HG03565 (cell line): ENCODE measurements at regions not wholly inside any gene's neighbourhood (a gene's known extent, or its start where the extent isn't known, plus 50 kb on each side); places are given as distances from the start of the nearest gene placed in this dataset.
A peak's percentile ranks its signal among the peaks of the same experiment; 100 is the strongest.

ENCODE experiments used
- ATAC-seq: cut with Tn5 transposase; IDR thresholded peaks from one replicate; pipeline ENCODE4 v1.9.1; 2021; ENCODE audit warnings: mild to moderate bottlenecking, moderate library complexity; ENCODE audit not compliant: unreplicated experiment

DNA sequence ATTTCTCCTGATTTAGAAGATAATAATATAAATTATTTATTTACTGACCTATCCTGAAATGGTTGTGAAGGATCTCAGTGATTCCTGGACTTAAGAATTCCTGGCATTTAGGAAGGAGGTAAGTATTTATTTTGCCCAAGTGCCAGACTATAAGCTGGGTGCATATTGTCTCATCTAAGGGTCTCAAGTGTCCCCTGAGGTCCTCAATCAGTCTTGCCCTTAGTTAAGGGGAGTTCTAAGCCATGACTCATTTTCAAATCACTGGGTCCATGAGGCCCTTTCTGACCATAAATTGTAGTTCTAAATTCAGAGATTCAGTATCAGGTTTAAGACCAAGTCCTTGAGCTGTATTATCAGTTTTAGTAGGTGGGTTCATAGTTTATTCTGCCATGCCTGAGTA is 251.6 kb upstream of the MEOX2 start:
- no peak for ATAC-seq

DNA sequence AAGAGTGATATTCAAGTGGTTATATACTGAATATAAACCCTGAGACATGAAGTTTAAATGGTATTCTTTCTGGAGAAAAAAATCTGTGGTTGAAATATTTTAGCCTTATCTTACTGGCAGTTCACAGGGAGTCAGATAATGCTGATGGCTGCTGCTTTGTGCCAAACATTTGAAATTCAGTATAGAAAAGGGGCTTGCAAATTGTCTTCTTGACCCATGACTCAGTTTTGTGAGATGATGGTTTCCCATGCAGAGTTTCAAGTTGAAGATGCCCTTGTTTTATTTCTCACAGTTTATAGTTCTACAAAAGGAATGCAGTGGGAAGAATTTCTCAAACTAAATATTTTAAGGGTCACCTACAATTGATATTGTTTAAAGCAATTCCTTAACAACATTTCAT is 251.1 kb upstream of the MEOX2 start:
- no peak for ATAC-seq

DNA sequence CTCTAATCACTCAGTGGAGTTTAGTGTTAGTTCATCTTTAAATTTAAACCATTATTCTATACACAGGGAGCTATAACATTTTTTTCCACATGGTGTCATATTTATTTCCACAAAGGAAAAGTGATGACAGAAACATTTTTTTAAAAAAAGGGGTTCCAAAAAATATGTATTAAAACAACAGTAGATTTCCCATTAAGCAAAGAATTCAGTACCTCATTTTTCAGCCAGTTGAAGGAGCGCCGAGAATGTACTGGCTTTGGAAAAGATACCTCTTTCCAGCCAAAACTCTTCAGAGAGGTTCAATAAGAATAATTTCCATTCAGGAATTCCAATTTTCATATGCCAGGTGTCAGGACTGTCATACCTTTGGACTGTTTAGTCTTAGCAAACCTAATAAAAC is 250.5 kb upstream of the MEOX2 start:
- ATAC-seq = no peak

DNA sequence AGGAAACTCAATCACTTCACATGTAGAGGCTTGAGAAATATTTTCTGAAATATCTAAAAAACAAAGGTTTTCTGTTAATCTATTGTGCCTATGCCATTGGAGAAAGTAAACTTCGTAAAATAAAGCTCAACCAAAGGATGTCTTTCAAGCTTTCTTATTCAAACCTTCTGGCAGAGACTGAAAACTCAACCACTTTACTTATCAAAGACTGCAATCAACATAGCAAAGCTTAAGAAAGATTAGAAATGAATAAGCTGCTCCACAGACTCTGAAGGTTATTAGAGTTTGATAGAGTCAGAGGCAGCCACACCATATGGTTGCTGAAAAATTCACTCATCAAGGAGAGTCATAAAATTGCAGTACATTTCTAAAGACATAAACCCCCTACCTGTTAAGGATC is 245.8 kb upstream of the MEOX2 start:
- no peak for ATAC-seq

DNA sequence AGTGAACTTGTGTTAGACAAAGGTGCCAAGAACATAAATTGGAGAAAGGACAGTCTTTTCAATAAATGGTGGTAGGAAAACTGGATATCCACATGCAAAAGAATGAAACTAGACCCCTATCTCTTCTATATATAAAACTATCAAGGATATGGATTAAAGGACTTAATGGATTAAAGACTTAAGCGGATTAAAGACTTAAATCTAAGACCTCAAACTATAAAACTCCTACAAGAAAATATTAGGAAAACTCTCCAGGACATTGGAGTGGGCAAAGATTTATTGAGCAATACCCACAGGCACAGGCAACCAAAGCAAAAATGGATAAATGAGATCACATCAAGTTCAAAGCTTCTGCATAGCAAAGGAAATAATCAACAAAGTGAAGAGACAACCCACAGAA is 242.9 kb upstream of the MEOX2 start:
- ATAC-seq = no peak

DNA sequence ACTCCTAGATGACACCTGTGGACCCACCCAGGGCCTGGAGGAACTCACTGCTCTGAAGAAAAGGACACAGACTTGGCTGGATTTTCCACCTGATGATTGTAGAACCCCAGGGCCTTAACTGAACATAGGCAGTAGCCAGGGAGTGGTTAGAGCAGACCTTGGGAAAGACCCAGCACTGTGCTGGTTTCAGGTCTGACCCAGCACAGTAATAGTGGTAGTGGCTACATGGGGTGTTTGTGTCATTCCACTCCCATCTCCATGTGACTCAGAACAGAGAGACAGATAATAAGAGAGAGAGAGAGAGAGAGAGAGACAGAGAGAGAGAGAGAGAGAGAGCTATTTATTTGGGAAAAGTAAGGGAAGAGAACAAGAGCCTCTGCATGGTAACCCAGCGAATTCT is 239.1 kb upstream of the MEOX2 start:
- peak; percentile 83 for ATAC-seq

DNA sequence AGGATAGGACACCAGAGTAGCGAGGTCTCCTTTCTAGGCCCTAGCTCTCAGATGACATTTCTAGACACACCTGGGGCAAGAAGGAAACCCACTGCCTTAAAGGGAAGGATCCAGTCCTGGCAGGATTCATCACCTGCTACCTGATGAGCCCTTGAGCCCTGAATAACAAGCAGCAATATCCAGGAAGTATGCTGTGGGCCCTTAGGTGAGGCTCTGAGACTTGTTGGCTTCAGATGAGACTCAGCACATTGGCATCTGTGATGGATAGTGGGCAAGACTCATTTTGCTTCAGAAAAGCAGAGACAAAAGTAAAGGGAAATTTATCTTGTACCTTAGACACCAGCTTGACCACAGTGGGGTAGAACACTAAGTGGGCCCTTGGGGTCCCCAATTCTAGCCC is 238.4 kb upstream of the MEOX2 start:
- ATAC-seq = no peak

DNA sequence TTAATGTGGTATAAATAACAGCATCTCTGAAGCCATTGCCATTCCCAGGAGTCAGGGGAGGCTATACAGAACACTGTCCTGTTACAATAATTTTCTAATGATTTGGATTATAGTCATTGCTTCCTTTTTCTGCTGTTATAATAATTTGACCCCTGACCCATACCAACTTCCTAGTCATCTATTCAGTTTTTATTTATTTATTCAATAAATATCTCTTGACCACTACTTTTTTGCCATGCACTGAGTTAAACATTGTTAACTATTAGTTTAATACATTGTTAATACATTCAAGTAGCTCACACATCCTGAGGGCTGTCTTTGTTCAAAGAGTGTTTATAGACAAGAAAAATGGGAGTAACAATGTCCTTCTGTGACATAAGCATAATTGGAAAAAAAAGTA is 235.5 kb upstream of the MEOX2 start:
- no peak for ATAC-seq

DNA sequence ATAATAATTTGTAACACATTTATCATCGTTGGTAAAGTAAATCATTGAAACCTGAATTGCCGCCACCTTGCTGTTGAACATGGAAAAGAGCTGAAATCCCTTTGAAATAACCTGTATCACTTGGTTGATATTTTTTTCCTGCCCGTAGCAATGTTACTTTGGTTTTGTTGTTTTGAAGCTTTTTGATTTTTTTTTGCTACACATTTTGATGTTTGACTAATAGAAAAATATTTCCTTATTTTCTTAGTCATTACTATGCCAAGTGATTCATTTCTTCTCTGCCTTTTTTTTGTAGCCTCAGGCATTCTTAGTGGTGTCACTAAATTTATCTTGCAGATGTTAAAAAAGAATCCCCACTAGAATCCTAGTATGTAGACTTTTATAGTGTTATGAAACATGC is 235.1 kb upstream of the MEOX2 start:
- no peak for ATAC-seq

DNA sequence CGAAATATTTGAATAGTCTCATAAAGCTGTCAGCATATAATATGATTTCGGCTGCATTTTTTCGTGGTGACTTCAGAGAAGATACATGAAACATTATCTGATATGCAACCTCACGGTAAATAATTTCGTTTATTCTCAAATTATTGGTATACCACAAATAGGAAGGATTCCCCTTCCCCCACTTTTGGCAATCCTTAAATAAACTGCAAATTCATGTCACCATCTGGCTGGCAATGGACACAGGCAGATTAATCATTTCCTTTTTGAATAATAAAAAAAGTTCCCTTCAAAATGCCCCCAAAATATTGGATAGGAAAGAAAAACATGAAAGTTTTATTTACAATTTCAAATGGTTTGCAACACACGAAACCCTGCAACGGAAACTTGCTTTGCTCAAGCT is 234.5 kb upstream of the MEOX2 start:
- ATAC-seq = no peak

DNA sequence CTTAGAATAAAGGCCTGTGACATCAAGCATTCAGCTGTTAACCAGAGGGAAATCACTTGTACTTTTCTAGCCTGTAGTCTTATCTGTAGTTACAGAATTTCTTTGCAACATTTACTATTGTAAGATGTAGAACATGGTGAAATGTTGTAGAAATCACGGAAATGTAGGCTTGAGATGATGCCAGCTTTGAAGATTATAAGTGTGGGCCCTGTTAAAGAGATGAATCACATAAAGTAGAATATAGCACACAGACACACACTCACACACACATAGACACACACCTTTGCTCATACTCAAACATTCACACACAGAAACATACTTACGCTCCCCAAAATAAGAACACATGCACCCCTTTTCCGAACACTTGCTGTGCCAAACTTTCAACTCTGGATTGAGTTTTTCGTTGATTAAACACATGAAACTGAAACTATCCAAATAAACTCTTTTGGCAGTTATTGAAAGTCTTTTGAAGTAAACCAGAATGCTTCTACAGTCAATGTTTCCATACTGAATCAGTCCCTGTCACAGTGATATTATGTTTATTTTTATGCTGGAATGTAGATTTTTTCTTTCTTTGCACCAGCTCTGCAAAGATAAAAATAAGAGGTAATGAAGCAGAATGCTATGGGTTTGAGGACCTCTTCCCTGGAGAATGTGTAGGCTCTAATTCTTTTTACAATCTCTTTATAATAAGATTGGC is 230.3 kb upstream of the MEOX2 start:
- ATAC-seq = no peak

DNA sequence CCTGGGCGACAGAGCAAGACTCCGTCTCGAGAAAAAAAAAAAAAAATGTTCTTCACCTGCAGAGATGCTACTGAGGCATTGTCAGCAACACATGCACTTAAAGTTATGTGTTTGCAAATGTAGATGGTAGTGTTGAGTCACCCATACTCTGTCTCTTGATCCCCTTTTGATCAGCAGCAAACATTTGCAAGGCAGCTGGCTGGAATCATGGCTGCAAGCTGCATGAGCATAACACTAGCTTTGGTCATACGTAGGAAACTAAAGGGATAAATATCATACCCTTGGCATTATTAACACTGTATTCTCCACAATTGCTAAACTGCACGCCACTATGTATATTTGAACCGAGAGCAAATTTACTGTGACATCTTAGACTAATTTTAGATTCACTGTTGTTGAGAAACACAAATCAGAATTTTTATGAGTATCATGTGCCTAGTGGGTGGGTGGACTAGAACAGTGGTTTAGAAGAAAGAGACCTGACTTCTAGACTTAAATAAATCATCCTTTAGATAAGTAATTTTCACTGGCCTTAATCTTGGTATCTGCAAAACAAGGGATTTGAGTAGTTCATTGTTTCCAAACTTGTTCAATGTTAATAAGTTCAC is 229.3 kb upstream of the MEOX2 start:
- no peak for ATAC-seq

DNA sequence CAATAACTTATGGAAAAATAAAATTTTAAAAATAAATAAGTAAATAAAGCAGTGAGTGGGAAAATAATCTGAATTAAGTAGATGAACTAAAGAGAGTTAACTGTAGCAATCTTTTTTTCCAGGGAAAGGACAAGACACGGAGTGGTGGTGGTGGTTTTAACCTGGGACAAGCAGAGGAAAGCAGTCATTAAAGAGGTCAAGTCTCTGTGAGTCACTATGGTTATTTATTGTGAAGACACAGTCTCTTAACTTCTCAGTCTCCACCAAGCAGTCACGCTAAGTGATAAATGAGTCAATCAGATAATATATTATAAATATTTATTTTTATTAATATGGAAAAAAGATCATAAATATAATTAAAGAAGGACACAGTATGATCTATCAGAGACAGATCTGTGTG is 228.1 kb upstream of the MEOX2 start:
- no peak for ATAC-seq

DNA sequence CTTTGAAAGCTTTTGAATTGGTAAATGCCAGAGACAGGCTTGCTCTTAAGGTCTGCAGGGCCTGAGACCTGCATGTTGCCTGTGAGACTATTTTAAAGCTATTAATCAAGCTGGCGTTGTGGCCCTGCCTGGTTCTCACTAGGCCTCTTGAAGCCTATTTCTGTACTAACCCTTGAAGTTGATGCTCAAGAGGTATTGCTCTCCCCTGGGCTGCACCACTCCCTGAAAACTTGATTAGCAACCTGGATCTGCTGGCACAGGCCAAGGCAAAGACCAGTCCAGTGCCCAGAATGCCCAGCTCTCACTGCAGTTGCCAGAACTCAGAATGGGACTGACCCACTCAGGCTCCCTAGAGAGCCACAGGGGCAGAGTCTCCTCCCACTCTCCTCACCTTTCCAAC is 220.0 kb upstream of the MEOX2 start:
- ATAC-seq = no peak

DNA sequence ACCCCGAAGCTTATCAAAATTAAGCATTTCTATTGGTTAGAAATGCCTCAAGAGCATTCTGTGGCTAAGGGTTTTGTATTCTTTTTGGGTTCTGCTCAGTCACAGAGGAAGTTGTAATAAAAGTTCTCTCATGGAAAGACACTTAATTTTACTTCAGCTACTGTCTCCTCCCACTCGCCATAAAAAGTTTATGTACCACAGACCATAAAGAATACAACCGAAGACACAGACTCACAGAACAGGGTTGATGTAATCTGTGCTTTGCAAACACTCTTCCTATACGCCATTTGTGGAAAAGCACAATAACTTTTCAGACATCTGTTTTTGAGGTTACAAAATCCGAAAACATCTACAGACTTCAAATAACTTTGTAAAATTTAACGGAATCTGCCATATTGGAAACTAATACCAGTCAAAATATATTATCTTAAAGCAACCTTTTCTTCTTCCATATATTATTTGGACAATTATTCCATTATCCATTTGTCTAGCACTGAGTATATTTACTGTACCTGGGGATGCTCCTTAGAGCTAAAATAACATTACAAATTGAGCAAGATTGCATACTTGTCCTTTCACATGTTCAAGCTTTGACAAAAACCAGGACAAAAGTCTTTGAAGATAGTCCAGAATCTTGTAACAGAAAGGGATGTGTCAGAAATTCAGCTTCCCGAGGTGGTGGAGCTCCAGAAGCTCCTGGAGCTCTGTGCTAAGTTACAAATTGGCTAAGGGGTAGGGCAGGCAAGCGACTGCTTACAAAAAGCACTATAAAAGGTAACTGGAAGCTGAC is 219.0 kb upstream of the MEOX2 start:
- ATAC-seq = no peak

DNA sequence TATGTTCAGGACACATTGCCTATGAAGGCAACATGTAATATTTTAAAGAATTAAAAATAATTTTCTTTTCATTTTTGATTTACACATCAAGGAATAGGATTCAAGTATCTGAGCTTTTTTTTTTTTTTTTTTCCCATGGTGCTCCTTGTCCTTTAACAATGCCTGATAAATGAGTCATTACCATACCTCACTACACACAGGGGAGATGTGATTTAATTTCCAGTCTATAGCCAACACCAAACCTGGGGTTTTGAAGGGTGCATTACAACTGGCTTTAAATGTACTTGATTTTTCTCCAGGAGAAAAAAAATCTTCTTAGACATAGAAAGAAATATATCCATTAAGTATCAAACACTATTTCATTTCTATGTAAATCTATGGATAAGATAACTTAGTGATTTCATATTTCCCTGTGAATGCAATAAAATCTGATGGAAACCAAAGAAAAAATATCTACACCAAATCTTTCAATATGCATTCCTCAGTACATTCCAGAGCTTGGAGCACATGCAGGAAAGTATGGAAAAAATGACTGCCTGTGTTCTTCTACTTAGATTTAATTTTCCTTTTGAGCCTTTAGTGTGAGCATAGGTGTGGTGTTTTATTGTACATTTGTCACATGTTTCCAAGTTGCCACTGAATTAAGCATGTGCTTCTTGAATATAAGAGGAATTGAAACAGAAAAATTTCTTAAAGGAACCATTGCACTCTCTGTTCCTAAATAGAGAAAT is 204.8 kb upstream of the MEOX2 start:
- no peak for ATAC-seq

DNA sequence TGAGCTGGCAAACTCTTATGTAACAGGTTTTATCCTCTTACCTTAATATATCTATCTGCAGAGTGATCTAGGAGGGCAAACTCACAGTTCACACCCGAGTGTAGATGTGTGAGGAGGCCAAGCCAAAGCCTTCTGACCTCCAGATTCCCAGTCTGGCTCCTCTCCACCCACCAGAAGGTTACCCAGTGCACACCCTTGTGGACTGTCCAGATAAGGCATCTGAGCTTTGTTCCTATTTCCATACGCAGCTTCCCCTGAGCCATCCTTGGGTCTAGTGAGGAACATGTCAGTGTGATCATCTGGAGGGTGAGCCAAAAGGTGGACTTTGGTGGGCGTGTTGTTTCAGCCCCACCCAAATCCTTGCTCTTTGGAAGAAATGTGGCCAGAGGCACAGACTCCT is 203.0 kb upstream of the MEOX2 start:
- ATAC-seq = no peak

DNA sequence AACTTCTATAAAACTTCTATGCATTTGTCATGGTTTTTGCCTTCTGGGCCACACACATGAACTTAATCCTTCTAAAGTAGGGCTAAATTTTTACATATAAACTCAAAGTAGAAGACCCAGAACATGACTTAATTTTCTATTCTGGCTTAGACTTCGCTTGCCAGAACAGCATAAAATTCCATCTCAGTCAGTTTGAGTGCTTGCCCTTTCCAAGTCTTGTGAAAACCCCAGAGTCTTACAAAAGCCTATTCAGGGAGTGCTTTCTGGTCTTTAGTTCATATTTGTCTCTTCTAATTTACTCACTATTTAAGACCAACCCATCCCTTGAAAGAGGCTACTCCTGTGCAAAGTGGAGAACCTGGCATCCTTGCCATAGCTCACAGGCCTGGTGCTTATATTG is 201.6 kb upstream of the MEOX2 start:
- ATAC-seq = no peak

DNA sequence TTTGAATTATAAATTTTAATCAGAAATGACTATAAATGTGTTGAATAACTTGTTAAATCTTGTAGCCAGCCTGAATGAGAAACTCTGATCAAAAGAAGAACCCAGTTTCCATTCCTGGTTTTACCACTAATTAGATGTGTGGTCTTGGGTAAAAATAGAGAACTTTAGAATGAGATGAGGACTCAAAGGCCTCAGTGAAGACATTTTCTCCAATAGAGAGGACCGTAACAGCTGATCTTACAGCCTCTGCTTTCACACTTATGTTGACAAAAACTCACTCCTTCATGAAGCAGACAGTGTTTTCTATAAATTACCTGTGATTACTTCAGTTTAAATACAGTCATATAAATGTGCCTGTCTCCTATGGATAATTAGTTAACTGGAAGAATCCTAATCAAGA is 200.1 kb upstream of the MEOX2 start:
- no peak for ATAC-seq

DNA sequence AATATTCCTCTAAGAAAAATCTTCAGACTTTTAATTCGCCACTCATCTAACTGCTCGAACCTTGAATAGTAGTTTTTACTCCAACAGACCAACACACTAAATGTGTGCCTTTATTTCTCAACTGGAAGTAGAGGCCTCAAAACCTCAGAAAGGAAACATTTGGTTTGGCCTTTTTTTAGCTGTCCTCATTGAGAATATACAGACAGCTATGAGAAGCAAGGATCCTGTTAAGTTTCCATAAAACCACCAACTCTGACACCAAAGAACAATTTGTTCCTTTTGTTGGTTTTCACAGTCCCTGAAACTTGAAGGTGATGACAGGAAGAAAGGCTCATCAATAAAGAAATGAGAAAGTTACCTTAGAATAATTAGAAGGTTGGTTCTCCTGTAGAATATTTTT is 199.2 kb upstream of the MEOX2 start:
- no peak for ATAC-seq

DNA sequence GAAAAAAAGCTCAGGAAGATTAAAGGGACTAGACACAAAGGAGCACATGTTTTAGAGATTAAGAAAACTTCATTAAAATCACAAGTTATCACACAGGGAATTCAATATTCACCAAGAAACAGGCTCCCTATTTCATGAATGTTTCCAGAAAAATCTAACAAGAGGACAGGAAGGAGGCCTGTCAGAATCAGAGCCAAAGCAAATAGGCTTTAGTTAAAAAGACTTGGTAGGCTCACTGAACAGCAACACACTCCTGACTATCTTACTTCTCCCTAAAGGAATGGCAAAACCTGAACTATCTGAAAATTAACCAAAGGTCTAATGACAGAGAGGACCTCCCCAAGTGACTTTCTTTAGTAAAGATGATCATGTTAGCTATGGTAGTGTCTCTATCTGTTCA is 188.3 kb upstream of the MEOX2 start:
- no peak for ATAC-seq

DNA sequence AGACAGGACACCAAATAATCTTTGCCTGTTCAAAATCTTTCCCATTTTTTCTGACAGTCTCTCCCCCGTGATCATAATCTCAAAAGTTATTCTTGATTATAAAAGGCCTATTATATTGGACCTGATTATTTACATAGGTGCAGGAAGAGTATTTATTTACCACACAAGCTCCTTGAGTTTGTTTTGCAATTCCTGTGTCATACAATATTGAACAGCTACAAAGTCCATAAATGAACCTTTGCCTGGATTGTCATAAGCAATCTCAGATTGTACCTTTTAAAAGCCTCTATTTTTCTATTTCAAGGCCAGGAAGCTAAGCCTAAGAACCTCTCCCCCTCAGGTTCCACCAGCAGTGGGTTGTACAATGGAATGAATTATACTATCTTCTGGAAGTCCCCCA is 183.9 kb upstream of the MEOX2 start:
- no peak for ATAC-seq
